Adrenal gland (tissue), 5 donors: ENCODE measurements at regions not wholly inside any gene's neighbourhood (a gene's known extent, or its start where the extent isn't known, plus 50 kb on each side); places are given as distances from the start of the nearest gene placed in this dataset.

Experiments used
- CTCF ChIP-seq, 6 experiments: fragments of 450-650 bp in 4 of 6; fragments of 200-600 bp in 2 of 6; sonication (generic) in 1 of 6; IDR thresholded peaks; 1 replicate in 5 of 6; 2 replicates in 1 of 6; pipeline versions ENCODE4 v1.5.1 to v1.8.0; 2016 to 2021; ENCODE audit warnings: antibody characterized with exemption in 6 of 6, mild to moderate bottlenecking in 2 of 6, moderate library complexity in 1 of 6
- POLR2A ChIP-seq, 2 donors: fragments of 450-650 bp; IDR thresholded peaks; one replicate each; pipeline ENCODE4 v1.6.1; 2017; ENCODE audit warnings: antibody characterized with exemption in 2 of 2, mild to moderate bottlenecking in 2 of 2, moderate library complexity in 1 of 2
- donor health status: DM: no; HTN: no; CAD: no.

GRCh38 chr13:44853641-44854040, 135.6 kb downstream of the NUFIP1 start:
- TF ChIP-seq CTCF (IDR thresholded peaks at IDR 0.05), result no peak
- no peak for TF ChIP-seq POLR2A (IDR thresholded peaks at IDR 0.05)
